IPS-20b (cell line): ENCODE measurements at regions not wholly inside any gene's neighbourhood (a gene's known extent, or its start where the extent isn't known, plus 50 kb on each side); places are given as distances from the start of the nearest gene placed in this dataset.

Source experiments
- H3K27ac ChIP-seq: one replicate; pipeline ENCODE4 v1.5.1; 2013; ENCODE audit warnings: low read length
- H3K27me3 ChIP-seq: 2 replicates; pipeline ENCODE4 v1.6.1; 2013; ENCODE audit warnings: mild to moderate bottlenecking, low read length, inconsistent platforms; ENCODE audit not compliant: insufficient read depth
- H3K36me3 ChIP-seq: 2 replicates; pipeline ENCODE4 v1.6.1; 2013; ENCODE audit warnings: low read depth, mild to moderate bottlenecking, inconsistent platforms, low read length, moderate library complexity; ENCODE audit not compliant: insufficient read depth
- H3K4me1 ChIP-seq: 2 replicates; pipeline ENCODE4 v1.6.1; 2013; ENCODE audit warnings: mild to moderate bottlenecking, control low read depth, inconsistent platforms, low read length, moderate library complexity; ENCODE audit not compliant: insufficient read depth
- H3K4me3 ChIP-seq: 2 replicates; pipeline ENCODE4 v1.5.1; 2013; ENCODE audit warnings: mild to moderate bottlenecking, low read length, inconsistent platforms
- H3K9ac ChIP-seq: 2 replicates; pipeline ENCODE4 v1.6.1; 2013; ENCODE audit warnings: low read depth, mild to moderate bottlenecking, inconsistent platforms, low read length, moderate library complexity
- H3K9me3 ChIP-seq: 2 replicates; pipeline ENCODE4 v1.6.1; 2013; ENCODE audit warnings: mild to moderate bottlenecking, low read depth, low read length, inconsistent platforms; ENCODE audit not compliant: insufficient read depth

GRCh38 chr10:92792661-92793060 lies 55.7 kb upstream of the EXOC6 start:
- Histone ChIP-seq H3K27me3 (no peaks in the 10 kb centered on the region), H3K9me3 (no peaks in the 10 kb centered on the region), H3K4me3 (no peak overlapping the region), H3K27ac (no peak overlapping the region), H3K36me3 (no peaks in the 10 kb centered on the region), H3K9ac (no peak overlapping the region), H3K4me1 (peaks cover 11% of the 10 kb centered on the region; the same call in 1 of the 2 replicates)
